ENCODE measurements at regions not wholly inside any gene's neighbourhood (a gene's known extent, or its start where the extent isn't known, plus 50 kb on each side); places are given as distances from the start of the nearest gene placed in this dataset.

- Histone ChIP-seq H3K36me3 (replicated peaks in 1 of 2; ENCODE audit: control insufficient read depth in 1 of 2, insufficient read depth in 2 of 2, low read length in 1 of 2) (no peaks in the 10 kb centered on the region), H3K9me2 (no peaks in the 10 kb centered on the region), H3K9me3 (no peaks in the 10 kb centered on the region), H3K4me3 (ENCODE audit: low read depth in 2 of 2, low read length in 1 of 2) (no peak overlapping the region), H3K79me2 (ENCODE audit: insufficient read depth) (no peaks in the 10 kb centered on the region), H3K4me2 (no peak overlapping the region), H3F3A (replicated peaks; ENCODE audit: insufficient read depth) (no peaks in the 10 kb centered on the region), H4K20me1 (ENCODE audit: insufficient read depth) (no peaks in the 10 kb centered on the region), H3K4me1 (ENCODE audit: control insufficient read depth in 1 of 2, insufficient read depth in 2 of 2, low read depth in 1 of 2, low read length in 1 of 2) (peaks cover 0 to 3% of the 10 kb centered on the region in 2 experiments; a peak in 1 of 4 replicates), H3K27me3 (ENCODE audit: insufficient read depth) (no peaks in the 10 kb centered on the region), H2AFZ (ENCODE audit: low read depth) (no peak overlapping the region), H3K9ac (no peak overlapping the region), H3K27ac (ENCODE audit: low read depth in 2 of 2, low read length in 1 of 2) (no peak overlapping the region)
- ChIA-PET POLR2A (no interaction called here), CTCF (interaction anchor here (1.1 to 2.6 kb wide), 4 partner anchors 9 to 161 kb away, joined by 3 to 14 read pairs (median 4); no protein-coding TSS in a partner anchor)
- TF ChIP-seq REST (IDR thresholded peaks at IDR 0.05; ENCODE audit: low read depth, low read length) (no peak), MXI1 (IDR thresholded peaks at IDR 0.05; ENCODE audit: low read depth, low read length) (no peak), FOXM1 (IDR thresholded peaks at IDR 0.05; ENCODE audit: low read depth) (no peak), TCF12 (IDR thresholded peaks at IDR 0.05) (no peak), GATA2 (CRISPR knock-in tag; IDR thresholded peaks at IDR 0.05) (no peak), RCOR1 (IDR thresholded peaks at IDR 0.05; ENCODE audit: low read length) (no peak), NRF1 (IDR thresholded peaks at IDR 0.05; ENCODE audit: low read depth, low read length) (no peak), CHD2 (IDR thresholded peaks at IDR 0.05; ENCODE audit: low read length, partially characterized antibody) (no peak), EZH2phosphoT487 (IDR thresholded peaks at IDR 0.05; ENCODE audit: borderline replicate concordance, low read depth) (no peak), MAX (IDR thresholded peaks at IDR 0.05; ENCODE audit: low read depth) (no peak), ELF1 (IDR thresholded peaks at IDR 0.05) (no peak), SMC3 (IDR thresholded peaks at IDR 0.05; ENCODE audit: low read depth, low read length) (no peak), NFIC (IDR thresholded peaks at IDR 0.05; ENCODE audit: borderline replicate concordance) (no peak), GABPA (IDR thresholded peaks at IDR 0.05; ENCODE audit: low read depth) (no peak)
- TF ChIP-seq, protein P1, sequence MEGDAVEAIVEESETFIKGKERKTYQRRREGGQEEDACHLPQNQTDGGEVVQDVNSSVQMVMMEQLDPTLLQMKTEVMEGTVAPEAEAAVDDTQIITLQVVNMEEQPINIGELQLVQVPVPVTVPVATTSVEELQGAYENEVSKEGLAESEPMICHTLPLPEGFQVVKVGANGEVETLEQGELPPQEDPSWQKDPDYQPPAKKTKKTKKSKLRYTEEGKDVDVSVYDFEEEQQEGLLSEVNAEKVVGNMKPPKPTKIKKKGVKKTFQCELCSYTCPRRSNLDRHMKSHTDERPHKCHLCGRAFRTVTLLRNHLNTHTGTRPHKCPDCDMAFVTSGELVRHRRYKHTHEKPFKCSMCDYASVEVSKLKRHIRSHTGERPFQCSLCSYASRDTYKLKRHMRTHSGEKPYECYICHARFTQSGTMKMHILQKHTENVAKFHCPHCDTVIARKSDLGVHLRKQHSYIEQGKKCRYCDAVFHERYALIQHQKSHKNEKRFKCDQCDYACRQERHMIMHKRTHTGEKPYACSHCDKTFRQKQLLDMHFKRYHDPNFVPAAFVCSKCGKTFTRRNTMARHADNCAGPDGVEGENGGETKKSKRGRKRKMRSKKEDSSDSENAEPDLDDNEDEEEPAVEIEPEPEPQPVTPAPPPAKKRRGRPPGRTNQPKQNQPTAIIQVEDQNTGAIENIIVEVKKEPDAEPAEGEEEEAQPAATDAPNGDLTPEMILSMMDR (IDR thresholded peaks at IDR 0.05): no peak
- TF ChIP-seq, protein P2, sequence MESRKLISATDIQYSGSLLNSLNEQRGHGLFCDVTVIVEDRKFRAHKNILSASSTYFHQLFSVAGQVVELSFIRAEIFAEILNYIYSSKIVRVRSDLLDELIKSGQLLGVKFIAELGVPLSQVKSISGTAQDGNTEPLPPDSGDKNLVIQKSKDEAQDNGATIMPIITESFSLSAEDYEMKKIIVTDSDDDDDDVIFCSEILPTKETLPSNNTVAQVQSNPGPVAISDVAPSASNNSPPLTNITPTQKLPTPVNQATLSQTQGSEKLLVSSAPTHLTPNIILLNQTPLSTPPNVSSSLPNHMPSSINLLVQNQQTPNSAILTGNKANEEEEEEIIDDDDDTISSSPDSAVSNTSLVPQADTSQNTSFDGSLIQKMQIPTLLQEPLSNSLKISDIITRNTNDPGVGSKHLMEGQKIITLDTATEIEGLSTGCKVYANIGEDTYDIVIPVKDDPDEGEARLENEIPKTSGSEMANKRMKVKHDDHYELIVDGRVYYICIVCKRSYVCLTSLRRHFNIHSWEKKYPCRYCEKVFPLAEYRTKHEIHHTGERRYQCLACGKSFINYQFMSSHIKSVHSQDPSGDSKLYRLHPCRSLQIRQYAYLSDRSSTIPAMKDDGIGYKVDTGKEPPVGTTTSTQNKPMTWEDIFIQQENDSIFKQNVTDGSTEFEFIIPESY (IDR thresholded peaks at IDR 0.05; ENCODE audit: borderline replicate concordance, low read depth): no peak
- TF ChIP-seq, protein P3, sequence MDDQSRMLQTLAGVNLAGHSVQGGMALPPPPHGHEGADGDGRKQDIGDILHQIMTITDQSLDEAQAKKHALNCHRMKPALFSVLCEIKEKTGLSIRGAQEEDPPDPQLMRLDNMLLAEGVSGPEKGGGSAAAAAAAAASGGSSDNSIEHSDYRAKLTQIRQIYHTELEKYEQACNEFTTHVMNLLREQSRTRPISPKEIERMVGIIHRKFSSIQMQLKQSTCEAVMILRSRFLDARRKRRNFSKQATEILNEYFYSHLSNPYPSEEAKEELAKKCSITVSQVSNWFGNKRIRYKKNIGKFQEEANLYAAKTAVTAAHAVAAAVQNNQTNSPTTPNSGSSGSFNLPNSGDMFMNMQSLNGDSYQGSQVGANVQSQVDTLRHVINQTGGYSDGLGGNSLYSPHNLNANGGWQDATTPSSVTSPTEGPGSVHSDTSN (IDR thresholded peaks at IDR 0.05): no peak
- 11% methylated on average over 1 of the region's 1 CpG for WGBS (ENCODE audit: low lambda C conversion rate)
- no peak for DNase-seq
Measured at GRCh38 chr3:132199451-132199850, 117.8 kb upstream of the ACP3 start.
